ENCODE measurements at regions not wholly inside any gene's neighbourhood (a gene's known extent, or its start where the extent isn't known, plus 50 kb on each side); places are given as distances from the start of the nearest gene placed in this dataset.
"Not testable (repeated sequence)": the region's sequence is repeated elsewhere in the genome, so short reads cannot be mapped to it uniquely, and the experiment has no call there.

- H3K27ac Mint-ChIP-seq = no peak overlapping the region
- H3K4me3 Mint-ChIP-seq = no peak overlapping the region
- H3K9me3 Mint-ChIP-seq = no peaks in the 10 kb centered on the region
- no peak for ATAC-seq
- H3K36me3 Mint-ChIP-seq = no peaks in the 10 kb centered on the region
- H3K4me1 Mint-ChIP-seq = no peaks in the 10 kb centered on the region
- H3K27me3 Mint-ChIP-seq = peaks cover 13% of the 10 kb centered on the region
Observed at GRCh38 chr7:27419581-27420177, 177.1 kb downstream of the EVX1 start.

GRCh38 chr7:27420702-27421101 lies 178.1 kb downstream of the EVX1 start:
- H3K9me3 Mint-ChIP-seq = no peaks in the 10 kb centered on the region
- H3K4me3 Mint-ChIP-seq = no peak overlapping the region
- H3K27ac Mint-ChIP-seq = no peak overlapping the region
- no peaks in the 10 kb centered on the region for H3K36me3 Mint-ChIP-seq
- peaks cover 24% of the 10 kb centered on the region for H3K27me3 Mint-ChIP-seq
- no peaks in the 10 kb centered on the region for H3K4me1 Mint-ChIP-seq
- no peak for ATAC-seq

- no peak overlapping the region for H3K4me3 Mint-ChIP-seq
- no peak overlapping the region for H3K27ac Mint-ChIP-seq
- no peaks in the 10 kb centered on the region for H3K4me1 Mint-ChIP-seq
- no peak for ATAC-seq
- H3K27me3 Mint-ChIP-seq = peaks cover 27% of the 10 kb centered on the region
- no peaks in the 10 kb centered on the region for H3K36me3 Mint-ChIP-seq
- H3K9me3 Mint-ChIP-seq = no peaks in the 10 kb centered on the region
Observed at GRCh38 chr7:27423290-27423689, 180.7 kb downstream of the EVX1 start.

GRCh38 chr7:27423821-27424220 lies 181.2 kb downstream of the EVX1 start:
- ATAC-seq = no peak
- H3K4me1 Mint-ChIP-seq = no peaks in the 10 kb centered on the region
- H3K36me3 Mint-ChIP-seq = no peaks in the 10 kb centered on the region
- peaks cover 27% of the 10 kb centered on the region for H3K27me3 Mint-ChIP-seq
- H3K9me3 Mint-ChIP-seq = no peaks in the 10 kb centered on the region
- H3K4me3 Mint-ChIP-seq = no peak overlapping the region
- H3K27ac Mint-ChIP-seq = no peak overlapping the region

GRCh38 chr7:27424231-27424630 lies 181.6 kb downstream of the EVX1 start:
- no peak for ATAC-seq
- Mint-ChIP-seq H3K27me3 (peaks cover 27% of the 10 kb centered on the region), H3K36me3 (no peaks in the 10 kb centered on the region), H3K4me3 (no peak overlapping the region), H3K9me3 (no peaks in the 10 kb centered on the region), H3K27ac (no peak overlapping the region), H3K4me1 (no peaks in the 10 kb centered on the region)

GRCh38 chr7:27424749-27425148 lies 182.1 kb downstream of the EVX1 start:
- H3K27ac Mint-ChIP-seq = no peak overlapping the region
- no peak for ATAC-seq
- H3K36me3 Mint-ChIP-seq = no peaks in the 10 kb centered on the region
- peaks cover 27% of the 10 kb centered on the region for H3K27me3 Mint-ChIP-seq
- H3K9me3 Mint-ChIP-seq = no peaks in the 10 kb centered on the region
- H3K4me1 Mint-ChIP-seq = peaks cover 2% of the 10 kb centered on the region
- H3K4me3 Mint-ChIP-seq = no peak overlapping the region

- peaks cover 10% of the 10 kb centered on the region for H3K4me1 Mint-ChIP-seq
- H3K27me3 Mint-ChIP-seq = peaks cover 27% of the 10 kb centered on the region
- no peaks in the 10 kb centered on the region for H3K36me3 Mint-ChIP-seq
- no peak overlapping the region for H3K27ac Mint-ChIP-seq
- ATAC-seq = no peak
- H3K9me3 Mint-ChIP-seq = no peaks in the 10 kb centered on the region
- no peak overlapping the region for H3K4me3 Mint-ChIP-seq
Observed at GRCh38 chr7:27427416-27427815, 184.8 kb downstream of the EVX1 start.

GRCh38 chr7:27430105-27430504 lies 187.5 kb downstream of the EVX1 start:
- Mint-ChIP-seq H3K4me1 (peaks cover 10% of the 10 kb centered on the region), H3K27ac (no peak overlapping the region), H3K36me3 (no peaks in the 10 kb centered on the region), H3K4me3 (no peak overlapping the region), H3K27me3 (peaks cover 9% of the 10 kb centered on the region), H3K9me3 (no peaks in the 10 kb centered on the region)
- ATAC-seq = no peak

GRCh38 chr7:27431465-27431864 lies 188.9 kb downstream of the EVX1 start:
- H3K27me3 Mint-ChIP-seq = no peaks in the 10 kb centered on the region
- H3K4me1 Mint-ChIP-seq = peaks cover 10% of the 10 kb centered on the region
- H3K36me3 Mint-ChIP-seq = no peaks in the 10 kb centered on the region
- ATAC-seq = no peak
- no peaks in the 10 kb centered on the region for H3K9me3 Mint-ChIP-seq
- no peak overlapping the region for H3K27ac Mint-ChIP-seq
- no peak overlapping the region for H3K4me3 Mint-ChIP-seq

- H3K27me3 Mint-ChIP-seq = no peaks in the 10 kb centered on the region
- no peaks in the 10 kb centered on the region for H3K36me3 Mint-ChIP-seq
- no peak overlapping the region for H3K27ac Mint-ChIP-seq
- peaks cover 10% of the 10 kb centered on the region for H3K4me1 Mint-ChIP-seq
- ATAC-seq = no peak
- no peaks in the 10 kb centered on the region for H3K9me3 Mint-ChIP-seq
- H3K4me3 Mint-ChIP-seq = no peak overlapping the region
Observed at GRCh38 chr7:27433581-27433980, 191.0 kb downstream of the EVX1 start.

GRCh38 chr7:27434756-27435400 lies 192.3 kb downstream of the EVX1 start:
- Mint-ChIP-seq H3K4me3 (no peak overlapping the region), H3K27ac (no peak overlapping the region), H3K4me1 (peaks cover 6% of the 10 kb centered on the region), H3K9me3 (no peaks in the 10 kb centered on the region), H3K27me3 (peaks cover 8% of the 10 kb centered on the region), H3K36me3 (no peaks in the 10 kb centered on the region)
- no peak for ATAC-seq

GRCh38 chr7:27435461-27435860 lies 192.9 kb downstream of the EVX1 start:
- H3K4me3 Mint-ChIP-seq = no peak overlapping the region
- no peaks in the 10 kb centered on the region for H3K36me3 Mint-ChIP-seq
- no peaks in the 10 kb centered on the region for H3K9me3 Mint-ChIP-seq
- peaks cover under 1% of the 10 kb centered on the region for H3K4me1 Mint-ChIP-seq
- no peak overlapping the region for H3K27ac Mint-ChIP-seq
- no peak for ATAC-seq
- H3K27me3 Mint-ChIP-seq = peaks cover 8% of the 10 kb centered on the region

- H3K9me3 Mint-ChIP-seq = no peaks in the 10 kb centered on the region
- ATAC-seq = no peak
- no peak overlapping the region for H3K27ac Mint-ChIP-seq
- H3K36me3 Mint-ChIP-seq = no peaks in the 10 kb centered on the region
- no peaks in the 10 kb centered on the region for H3K4me1 Mint-ChIP-seq
- no peak overlapping the region for H3K4me3 Mint-ChIP-seq
- H3K27me3 Mint-ChIP-seq = peaks cover 20% of the 10 kb centered on the region
Observed at GRCh38 chr7:27438881-27439589, 196.4 kb downstream of the EVX1 start.

GRCh38 chr7:27442455-27442854 lies 199.9 kb downstream of the EVX1 start:
- H3K9me3 Mint-ChIP-seq = no peaks in the 10 kb centered on the region
- H3K27ac Mint-ChIP-seq = no peak overlapping the region
- H3K36me3 Mint-ChIP-seq = no peaks in the 10 kb centered on the region
- H3K4me1 Mint-ChIP-seq = no peaks in the 10 kb centered on the region
- no peak overlapping the region for H3K4me3 Mint-ChIP-seq
- no peak for ATAC-seq
- peaks cover 20% of the 10 kb centered on the region for H3K27me3 Mint-ChIP-seq

GRCh38 chr7:27449046-27449445 lies 206.4 kb downstream of the EVX1 start:
- H3K27me3 Mint-ChIP-seq = peaks cover 30% of the 10 kb centered on the region
- H3K27ac Mint-ChIP-seq, ATAC-seq, H3K36me3 Mint-ChIP-seq, H3K9me3 Mint-ChIP-seq, H3K4me3 Mint-ChIP-seq, H3K4me1 Mint-ChIP-seq: not testable (repeated sequence)

Data from stimulated activated memory B cell treated with anti-CD40 and anti-IgM and Interleukin-4, amounts not matched to agents 10 μg/mL and 1 μg/mL and 100 μg/mL, for 72 hours (primary cell).